ENCODE measurements at regions not wholly inside any gene's neighbourhood (a gene's known extent, or its start where the extent isn't known, plus 50 kb on each side); places are given as distances from the start of the nearest gene placed in this dataset.

DNA sequence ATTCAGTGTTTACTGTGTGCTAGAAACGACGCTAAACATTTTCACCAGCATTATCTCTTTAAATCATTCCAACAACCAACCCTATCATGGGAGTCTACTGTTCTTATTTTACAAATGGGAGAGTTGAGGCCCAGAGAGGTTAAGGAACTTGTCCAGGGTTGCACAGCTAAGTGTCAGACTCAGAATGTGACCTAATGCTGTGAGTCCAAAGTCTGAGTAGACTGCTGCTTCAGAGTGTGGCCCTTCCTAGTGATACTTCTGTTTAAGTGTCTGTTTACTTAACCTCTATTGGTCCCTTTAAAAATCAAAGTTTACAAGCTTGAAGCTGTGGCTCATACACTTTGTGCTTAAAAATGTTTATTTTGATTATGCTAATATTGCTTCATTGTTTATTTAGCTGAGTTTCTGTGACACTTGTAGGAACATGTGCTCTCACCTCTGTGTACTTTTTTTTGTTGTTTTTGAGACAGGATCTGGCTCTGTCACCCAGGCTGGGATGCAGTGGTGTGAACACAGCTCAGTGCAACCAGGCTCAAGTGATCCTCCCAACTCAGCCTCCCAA, 84.4 kb upstream of the SYPL1 start:
- TF ChIP-seq, protein P1, sequence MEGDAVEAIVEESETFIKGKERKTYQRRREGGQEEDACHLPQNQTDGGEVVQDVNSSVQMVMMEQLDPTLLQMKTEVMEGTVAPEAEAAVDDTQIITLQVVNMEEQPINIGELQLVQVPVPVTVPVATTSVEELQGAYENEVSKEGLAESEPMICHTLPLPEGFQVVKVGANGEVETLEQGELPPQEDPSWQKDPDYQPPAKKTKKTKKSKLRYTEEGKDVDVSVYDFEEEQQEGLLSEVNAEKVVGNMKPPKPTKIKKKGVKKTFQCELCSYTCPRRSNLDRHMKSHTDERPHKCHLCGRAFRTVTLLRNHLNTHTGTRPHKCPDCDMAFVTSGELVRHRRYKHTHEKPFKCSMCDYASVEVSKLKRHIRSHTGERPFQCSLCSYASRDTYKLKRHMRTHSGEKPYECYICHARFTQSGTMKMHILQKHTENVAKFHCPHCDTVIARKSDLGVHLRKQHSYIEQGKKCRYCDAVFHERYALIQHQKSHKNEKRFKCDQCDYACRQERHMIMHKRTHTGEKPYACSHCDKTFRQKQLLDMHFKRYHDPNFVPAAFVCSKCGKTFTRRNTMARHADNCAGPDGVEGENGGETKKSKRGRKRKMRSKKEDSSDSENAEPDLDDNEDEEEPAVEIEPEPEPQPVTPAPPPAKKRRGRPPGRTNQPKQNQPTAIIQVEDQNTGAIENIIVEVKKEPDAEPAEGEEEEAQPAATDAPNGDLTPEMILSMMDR (IDR thresholded peaks at IDR 0.05; ENCODE audit: low read depth, low read length, missing control alignments): no peak
- H3K4me3 ChIP-seq (replicated peaks; ENCODE audit: low read depth, low read length): no peak overlapping the region
- DNase-seq (ENCODE audit: extremely low read depth, low read depth): no peak

- H3K4me3 ChIP-seq (replicated peaks; ENCODE audit: low read depth, low read length): no peak overlapping the region
- no peak for DNase-seq (ENCODE audit: extremely low read depth, low read depth)
- TF ChIP-seq, protein P1 (IDR thresholded peaks at IDR 0.05; ENCODE audit: low read depth, low read length, missing control alignments): no peak
Observed at GRCh38 chr7:106193661-106194060, 81.5 kb upstream of the SYPL1 start.

- H3K4me3 ChIP-seq (replicated peaks; ENCODE audit: low read depth, low read length): no peak overlapping the region
- no peak for DNase-seq (ENCODE audit: extremely low read depth, low read depth)
- TF ChIP-seq, protein P1 (IDR thresholded peaks at IDR 0.05; ENCODE audit: low read depth, low read length, missing control alignments): no peak
Observed at GRCh38 chr7:106190589-106191330, 78.6 kb upstream of the SYPL1 start.

- no peak overlapping the region for H3K4me3 ChIP-seq (replicated peaks; ENCODE audit: low read depth, low read length)
- no peak for DNase-seq (ENCODE audit: extremely low read depth, low read depth)
- TF ChIP-seq, protein P1 (IDR thresholded peaks at IDR 0.05; ENCODE audit: low read depth, low read length, missing control alignments): no peak
Observed at GRCh38 chr7:106187613-106188350, 75.7 kb upstream of the SYPL1 start.

DNA sequence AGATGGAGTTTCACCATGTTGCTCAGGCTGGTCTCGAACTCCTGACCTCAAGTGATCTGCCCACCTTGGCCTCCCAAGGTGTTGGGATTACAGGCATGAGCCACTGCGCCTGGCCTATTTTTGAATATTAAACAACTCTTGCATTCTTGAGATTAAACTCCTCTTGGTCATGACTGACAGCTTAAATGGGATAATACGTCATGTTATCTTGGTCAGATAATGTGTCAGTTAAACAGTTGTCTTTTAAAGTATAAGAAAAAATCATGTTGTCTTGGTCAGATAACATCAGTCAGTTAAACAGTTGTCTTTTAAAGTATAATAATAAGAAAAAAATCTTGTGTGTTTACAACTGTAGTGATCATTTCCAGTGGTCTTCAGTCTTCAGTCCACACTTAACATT, 73.6 kb upstream of the SYPL1 start:
- DNase-seq (ENCODE audit: extremely low read depth, low read depth): no peak
- TF ChIP-seq, protein P1 (IDR thresholded peaks at IDR 0.05; ENCODE audit: low read depth, low read length, missing control alignments): no peak
- H3K4me3 ChIP-seq (replicated peaks; ENCODE audit: low read depth, low read length): no peak overlapping the region

DNA sequence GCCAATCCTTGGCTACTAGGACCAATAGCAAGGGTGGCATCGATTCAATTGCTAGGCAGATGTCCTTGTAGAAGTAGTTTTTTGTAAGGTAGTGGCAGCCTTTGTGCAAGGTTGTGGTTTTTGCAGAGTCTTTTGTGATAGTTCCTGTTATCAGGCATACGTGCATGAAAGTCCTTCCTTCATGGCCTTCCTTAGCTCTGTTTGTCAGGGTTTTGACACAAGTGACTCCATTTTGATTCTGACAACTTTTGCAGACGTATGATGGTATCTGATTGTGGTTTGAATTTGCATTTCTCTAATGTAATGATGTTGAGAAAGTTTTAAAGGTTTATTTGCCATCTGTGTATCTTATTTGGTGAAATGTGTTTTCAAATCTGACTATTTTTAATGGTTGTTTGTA, 71.8 kb upstream of the SYPL1 start:
- TF ChIP-seq, protein P1 (IDR thresholded peaks at IDR 0.05; ENCODE audit: low read depth, low read length, missing control alignments): no peak
- H3K4me3 ChIP-seq (replicated peaks; ENCODE audit: low read depth, low read length): no peak overlapping the region
- no peak for DNase-seq (ENCODE audit: extremely low read depth, low read depth)
